ENCODE measurements at regions not wholly inside any gene's neighbourhood (a gene's known extent, or its start where the extent isn't known, plus 50 kb on each side); places are given as distances from the start of the nearest gene placed in this dataset.

- H2BK12ac ChIP-seq (ENCODE audit: low read length) = no peak overlapping the region
- H2AK5ac ChIP-seq (ENCODE audit: low read length) = no peak overlapping the region
- no peak overlapping the region for H4K91ac ChIP-seq (ENCODE audit: low read depth, low read length)
- H3K18ac ChIP-seq (ENCODE audit: low read length) = no peak overlapping the region
- H3K9me3 ChIP-seq (ENCODE audit: insufficient read depth, low read depth, low read length) = no peaks in the 10 kb centered on the region
- peak in 1 of 2 donors; percentile 30 for DNase-seq
- no peak overlapping the region for H3K23ac ChIP-seq (ENCODE audit: low read length)
- H3K9ac ChIP-seq (ENCODE audit: low read length) = no peak overlapping the region
- H3K79me2 ChIP-seq (ENCODE audit: control insufficient read depth, insufficient read depth, low read length, poor library complexity) = no peaks in the 10 kb centered on the region
- no peak overlapping the region for H2BK120ac ChIP-seq (ENCODE audit: insufficient read depth, low read length, poor library complexity)
- no peaks in the 10 kb centered on the region for H3K36me3 ChIP-seq (ENCODE audit: control insufficient read depth in 1 of 2, insufficient read depth in 2 of 2, low read length in 2 of 2)
- no peak overlapping the region for H4K8ac ChIP-seq (ENCODE audit: low read depth, low read length)
- H4K12ac ChIP-seq (ENCODE audit: low read depth, low read length) = no peak overlapping the region
- no peak overlapping the region for H3K4ac ChIP-seq (ENCODE audit: low read depth, low read length)
- H3K27ac ChIP-seq (ENCODE audit: low read depth, low read length) = no peak overlapping the region
- H3K4me3 ChIP-seq (ENCODE audit: low read depth, low read length) = no peak overlapping the region
- H2BK5ac ChIP-seq (ENCODE audit: low read depth, low read length, poor library complexity) = no peak overlapping the region
- H3K79me1 ChIP-seq (ENCODE audit: low read length) = no peaks in the 10 kb centered on the region
- H3K27me3 ChIP-seq (ENCODE audit: insufficient read depth, low read length) = no peaks in the 10 kb centered on the region
- no peak overlapping the region for H2AFZ ChIP-seq (ENCODE audit: insufficient read depth, low read length, poor library complexity)
- H3K14ac ChIP-seq (ENCODE audit: low read length) = no peak overlapping the region
- H3K4me2 ChIP-seq (ENCODE audit: low read length) = no peak overlapping the region
- H3K4me1 ChIP-seq (ENCODE audit: control insufficient read depth in 1 of 2, insufficient read depth in 2 of 2, low read length in 2 of 2) = no peaks in the 10 kb centered on the region
Measured at GRCh38 chr11:104467404-104467803, 303.5 kb upstream of the PDGFD start.

GRCh38 chr11:104465321-104465720, 301.4 kb upstream of the PDGFD start:
- no peak overlapping the region for H3K9ac ChIP-seq (ENCODE audit: low read length)
- no peaks in the 10 kb centered on the region for H3K79me2 ChIP-seq (ENCODE audit: control insufficient read depth, insufficient read depth, low read length, poor library complexity)
- no CpG with 5 or more reads among the region's 1 CpG for WGBS (ENCODE audit: extremely low coverage, insufficient coverage, insufficient read length)
- no peak overlapping the region for H3K4ac ChIP-seq (ENCODE audit: low read depth, low read length)
- no peak overlapping the region for H3K14ac ChIP-seq (ENCODE audit: low read length)
- H4K91ac ChIP-seq (ENCODE audit: low read depth, low read length) = no peak overlapping the region
- H3K4me1 ChIP-seq (ENCODE audit: control insufficient read depth in 1 of 2, insufficient read depth in 2 of 2, low read length in 2 of 2) = no peaks in the 10 kb centered on the region
- H4K8ac ChIP-seq (ENCODE audit: low read depth, low read length) = no peak overlapping the region
- no peak overlapping the region for H2AFZ ChIP-seq (ENCODE audit: insufficient read depth, low read length, poor library complexity)
- H3K18ac ChIP-seq (ENCODE audit: low read length) = no peak overlapping the region
- H3K27me3 ChIP-seq (ENCODE audit: insufficient read depth, low read length) = no peaks in the 10 kb centered on the region
- no peak overlapping the region for H3K23ac ChIP-seq (ENCODE audit: low read length)
- no peak overlapping the region for H3K27ac ChIP-seq (ENCODE audit: low read depth, low read length)
- H3K9me3 ChIP-seq (ENCODE audit: insufficient read depth, low read depth, low read length) = no peaks in the 10 kb centered on the region
- H3K36me3 ChIP-seq (ENCODE audit: control insufficient read depth in 1 of 2, insufficient read depth in 2 of 2, low read length in 2 of 2) = no peaks in the 10 kb centered on the region
- H3K79me1 ChIP-seq (ENCODE audit: low read length) = no peaks in the 10 kb centered on the region
- H3K4me2 ChIP-seq (ENCODE audit: low read length) = no peak overlapping the region
- no peak overlapping the region for H3K4me3 ChIP-seq (ENCODE audit: low read depth, low read length)
- no peak overlapping the region for H2AK5ac ChIP-seq (ENCODE audit: low read length)
- no peak overlapping the region for H2BK5ac ChIP-seq (ENCODE audit: low read depth, low read length, poor library complexity)
- no peak overlapping the region for H2BK120ac ChIP-seq (ENCODE audit: insufficient read depth, low read length, poor library complexity)
- no peak overlapping the region for H4K12ac ChIP-seq (ENCODE audit: low read depth, low read length)
- no peak overlapping the region for H2BK12ac ChIP-seq (ENCODE audit: low read length)
- no peak for DNase-seq

GRCh38 chr11:104464691-104465090, 300.7 kb upstream of the PDGFD start:
- Histone ChIP-seq H3K79me1 (ENCODE audit: low read length) (no peaks in the 10 kb centered on the region), H3K9me3 (ENCODE audit: insufficient read depth, low read depth, low read length) (no peaks in the 10 kb centered on the region), H3K36me3 (ENCODE audit: control insufficient read depth in 1 of 2, insufficient read depth in 2 of 2, low read length in 2 of 2) (no peaks in the 10 kb centered on the region), H2AFZ (ENCODE audit: insufficient read depth, low read length, poor library complexity) (no peak overlapping the region), H2BK5ac (ENCODE audit: low read depth, low read length, poor library complexity) (no peak overlapping the region), H4K8ac (ENCODE audit: low read depth, low read length) (no peak overlapping the region), H3K18ac (ENCODE audit: low read length) (no peak overlapping the region), H3K27me3 (ENCODE audit: insufficient read depth, low read length) (no peaks in the 10 kb centered on the region), H3K79me2 (ENCODE audit: control insufficient read depth, insufficient read depth, low read length, poor library complexity) (no peaks in the 10 kb centered on the region), H3K27ac (ENCODE audit: low read depth, low read length) (no peak overlapping the region), H2BK12ac (ENCODE audit: low read length) (no peak overlapping the region), H3K14ac (ENCODE audit: low read length) (no peak overlapping the region), H3K9ac (ENCODE audit: low read length) (no peak overlapping the region), H3K4me1 (ENCODE audit: control insufficient read depth in 1 of 2, insufficient read depth in 2 of 2, low read length in 2 of 2) (no peaks in the 10 kb centered on the region), H3K23ac (ENCODE audit: low read length) (no peak overlapping the region), H3K4ac (ENCODE audit: low read depth, low read length) (no peak overlapping the region), H3K4me2 (ENCODE audit: low read length) (no peak overlapping the region), H2AK5ac (ENCODE audit: low read length) (no peak overlapping the region), H3K4me3 (ENCODE audit: low read depth, low read length) (no peak overlapping the region), H2BK120ac (ENCODE audit: insufficient read depth, low read length, poor library complexity) (no peak overlapping the region), H4K91ac (ENCODE audit: low read depth, low read length) (no peak overlapping the region), H4K12ac (ENCODE audit: low read depth, low read length) (no peak overlapping the region)
- DNase-seq = no peak
- no CpG with 5 or more reads among the region's 1 CpG for WGBS (ENCODE audit: extremely low coverage, insufficient coverage, insufficient read length)

- WGBS (ENCODE audit: extremely low coverage, insufficient coverage, insufficient read length) = no CpG with 5 or more reads among the region's 2 CpGs
- H3K18ac ChIP-seq (ENCODE audit: low read length) = no peak overlapping the region
- no peak overlapping the region for H3K27ac ChIP-seq (ENCODE audit: low read depth, low read length)
- H4K91ac ChIP-seq (ENCODE audit: low read depth, low read length) = no peak overlapping the region
- no peak for DNase-seq
- no peak overlapping the region for H2AK5ac ChIP-seq (ENCODE audit: low read length)
- no peaks in the 10 kb centered on the region for H3K27me3 ChIP-seq (ENCODE audit: insufficient read depth, low read length)
- H3K4me1 ChIP-seq (ENCODE audit: control insufficient read depth in 1 of 2, insufficient read depth in 2 of 2, low read length in 2 of 2) = no peaks in the 10 kb centered on the region
- H2BK12ac ChIP-seq (ENCODE audit: low read length) = no peak overlapping the region
- H3K4ac ChIP-seq (ENCODE audit: low read depth, low read length) = no peak overlapping the region
- no peak overlapping the region for H3K9ac ChIP-seq (ENCODE audit: low read length)
- no peak overlapping the region for H4K8ac ChIP-seq (ENCODE audit: low read depth, low read length)
- H2BK5ac ChIP-seq (ENCODE audit: low read depth, low read length, poor library complexity) = no peak overlapping the region
- H3K79me1 ChIP-seq (ENCODE audit: low read length) = no peaks in the 10 kb centered on the region
- H3K23ac ChIP-seq (ENCODE audit: low read length) = no peak overlapping the region
- no peak overlapping the region for H2AFZ ChIP-seq (ENCODE audit: insufficient read depth, low read length, poor library complexity)
- no peak overlapping the region for H2BK120ac ChIP-seq (ENCODE audit: insufficient read depth, low read length, poor library complexity)
- H3K4me3 ChIP-seq (ENCODE audit: low read depth, low read length) = no peak overlapping the region
- H3K36me3 ChIP-seq (ENCODE audit: control insufficient read depth in 1 of 2, insufficient read depth in 2 of 2, low read length in 2 of 2) = no peaks in the 10 kb centered on the region
- H3K14ac ChIP-seq (ENCODE audit: low read length) = no peak overlapping the region
- H3K4me2 ChIP-seq (ENCODE audit: low read length) = no peak overlapping the region
- no peak overlapping the region for H4K12ac ChIP-seq (ENCODE audit: low read depth, low read length)
- no peaks in the 10 kb centered on the region for H3K79me2 ChIP-seq (ENCODE audit: control insufficient read depth, insufficient read depth, low read length, poor library complexity)
- H3K9me3 ChIP-seq (ENCODE audit: insufficient read depth, low read depth, low read length) = no peaks in the 10 kb centered on the region
Measured at GRCh38 chr11:104462341-104462740, 298.4 kb upstream of the PDGFD start.

Measured in trophoblast cell (in vitro differentiated cells and primary cell).